Tibial nerve (tissue), 4 donors: ENCODE measurements at regions not wholly inside any gene's neighbourhood (a gene's known extent, or its start where the extent isn't known, plus 50 kb on each side); places are given as distances from the start of the nearest gene placed in this dataset.
A peak's percentile ranks its signal among the peaks of the same experiment; 100 is the strongest.

ENCODE experiments used
- DNase-seq, 2 donors: peaks; one replicate each; pipeline ENCODE4 v3.0.0-alpha.2; 2019; ENCODE audit warnings: low spot score in 2 of 2
- H3K27ac ChIP-seq, 4 donors: fragments of 200-600 bp; sonication (generic) in 3 of 4; one replicate each; pipeline ENCODE4 v1.5.1; 2017 to 2019; ENCODE audit warnings: mild to moderate bottlenecking in 1 of 4
- H3K27me3 ChIP-seq, 2 donors: fragments of 200-600 bp; sonication (generic) in 1 of 2; one replicate each; pipeline versions ENCODE4 v1.5.1 to v1.6.0; 2017 to 2019
- H3K36me3 ChIP-seq, 3 donors: fragments of 200-600 bp; sonication (generic); one replicate each; pipeline ENCODE4 v1.5.1; 2018 to 2019
- H3K4me1 ChIP-seq, 4 donors: fragments of 200-600 bp; sonication (generic) in 3 of 4; one replicate each; pipeline ENCODE4 v1.5.1; 2017 to 2019
- H3K4me3 ChIP-seq, 4 donors: fragments of 200-600 bp; sonication (generic) in 3 of 4; one replicate each; pipeline ENCODE4 v1.5.1; 2017 to 2019; ENCODE audit warnings: mild to moderate bottlenecking in 1 of 4, moderate library complexity in 1 of 4
- H3K9me3 ChIP-seq, 4 donors: fragments of 200-600 bp; sonication (generic) in 3 of 4; one replicate each; pipeline ENCODE4 v1.5.1; 2017 to 2019
- EP300 ChIP-seq, 2 donors: sonication (generic); formaldehyde crosslinking; IDR thresholded peaks; one replicate each; pipeline ENCODE4 v1.6.1; 2017; ENCODE audit warnings: antibody characterized with exemption in 2 of 2, mild to moderate bottlenecking in 1 of 2
- POLR2A ChIP-seq, 2 donors: fragments of 450-650 bp; IDR thresholded peaks; one replicate each; pipeline ENCODE4 v1.6.1; 2017; ENCODE audit warnings: antibody characterized with exemption in 2 of 2, mild to moderate bottlenecking in 2 of 2, moderate library complexity in 2 of 2
- WGBS, 2 donors: methylation state at CpG; one replicate each; pipeline ENCODE4 v1.1.5; 2018; 5-methylcytosine and 5-hydroxymethylcytosine counted together
- TF ChIP-seq, protein P1 (sequence below), 5 experiments: fragments of 200-600 bp in 3 of 5; fragments of 450-650 bp in 2 of 5; sonication (generic) in 3 of 5; IDR thresholded peaks; one replicate each; pipeline ENCODE4 v1.5.1; 2016 to 2019; ENCODE audit warnings: antibody characterized with exemption in 5 of 5, mild to moderate bottlenecking in 3 of 5, moderate library complexity in 2 of 5

- WGBS, 2 donors: 74 to 83% methylated on average over 4 of the region's 4 CpGs
- Histone ChIP-seq H3K9me3 (no peaks in the 10 kb centered on the region), H3K27ac (no peak overlapping the region), H3K36me3 (no peaks in the 10 kb centered on the region), H3K4me1 (no peaks in the 10 kb centered on the region), H3K4me3 (no peak overlapping the region), H3K27me3 (no peaks in the 10 kb centered on the region)
- TF ChIP-seq, protein P1, sequence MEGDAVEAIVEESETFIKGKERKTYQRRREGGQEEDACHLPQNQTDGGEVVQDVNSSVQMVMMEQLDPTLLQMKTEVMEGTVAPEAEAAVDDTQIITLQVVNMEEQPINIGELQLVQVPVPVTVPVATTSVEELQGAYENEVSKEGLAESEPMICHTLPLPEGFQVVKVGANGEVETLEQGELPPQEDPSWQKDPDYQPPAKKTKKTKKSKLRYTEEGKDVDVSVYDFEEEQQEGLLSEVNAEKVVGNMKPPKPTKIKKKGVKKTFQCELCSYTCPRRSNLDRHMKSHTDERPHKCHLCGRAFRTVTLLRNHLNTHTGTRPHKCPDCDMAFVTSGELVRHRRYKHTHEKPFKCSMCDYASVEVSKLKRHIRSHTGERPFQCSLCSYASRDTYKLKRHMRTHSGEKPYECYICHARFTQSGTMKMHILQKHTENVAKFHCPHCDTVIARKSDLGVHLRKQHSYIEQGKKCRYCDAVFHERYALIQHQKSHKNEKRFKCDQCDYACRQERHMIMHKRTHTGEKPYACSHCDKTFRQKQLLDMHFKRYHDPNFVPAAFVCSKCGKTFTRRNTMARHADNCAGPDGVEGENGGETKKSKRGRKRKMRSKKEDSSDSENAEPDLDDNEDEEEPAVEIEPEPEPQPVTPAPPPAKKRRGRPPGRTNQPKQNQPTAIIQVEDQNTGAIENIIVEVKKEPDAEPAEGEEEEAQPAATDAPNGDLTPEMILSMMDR (IDR thresholded peaks at IDR 0.05): no peak
- TF ChIP-seq EP300 (IDR thresholded peaks at IDR 0.05) (no peak), POLR2A (IDR thresholded peaks at IDR 0.05) (no peak)
- no peak for DNase-seq
These were observed 75.3 kb upstream of the PLCL2 start for GRCh38 chr3:16809482-16809881.

DNA sequence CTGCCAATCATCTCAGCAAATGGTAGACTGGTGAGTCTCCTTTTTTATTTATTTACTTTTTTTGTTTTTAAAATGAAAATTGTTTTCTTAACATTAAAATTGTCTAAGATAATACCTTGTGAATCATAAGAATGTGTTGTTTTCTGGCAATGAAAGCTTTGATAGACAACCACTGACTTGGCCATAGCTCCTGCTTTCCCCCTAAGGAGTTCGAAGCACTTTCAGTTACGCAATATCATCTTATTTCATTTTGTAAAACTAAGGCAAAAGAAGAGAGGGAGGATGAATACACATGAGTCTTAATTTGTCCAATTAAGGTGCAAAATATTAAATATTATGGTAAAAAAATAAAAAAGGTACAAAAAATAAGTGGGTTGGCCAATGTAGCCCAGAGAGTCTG is 74.8 kb upstream of the PLCL2 start:
- DNase-seq: no peak
- Histone ChIP-seq H3K4me1 (no peaks in the 10 kb centered on the region), H3K27ac (no peak overlapping the region), H3K36me3 (no peaks in the 10 kb centered on the region), H3K9me3 (no peaks in the 10 kb centered on the region), H3K27me3 (no peaks in the 10 kb centered on the region), H3K4me3 (no peak overlapping the region)
- TF ChIP-seq EP300 (IDR thresholded peaks at IDR 0.05) (no peak), POLR2A (IDR thresholded peaks at IDR 0.05) (no peak)
- TF ChIP-seq, protein P1 (IDR thresholded peaks at IDR 0.05): no peak
- 77 to 80% methylated on average over 2 of the region's 2 CpGs for WGBS, 2 donors

DNA sequence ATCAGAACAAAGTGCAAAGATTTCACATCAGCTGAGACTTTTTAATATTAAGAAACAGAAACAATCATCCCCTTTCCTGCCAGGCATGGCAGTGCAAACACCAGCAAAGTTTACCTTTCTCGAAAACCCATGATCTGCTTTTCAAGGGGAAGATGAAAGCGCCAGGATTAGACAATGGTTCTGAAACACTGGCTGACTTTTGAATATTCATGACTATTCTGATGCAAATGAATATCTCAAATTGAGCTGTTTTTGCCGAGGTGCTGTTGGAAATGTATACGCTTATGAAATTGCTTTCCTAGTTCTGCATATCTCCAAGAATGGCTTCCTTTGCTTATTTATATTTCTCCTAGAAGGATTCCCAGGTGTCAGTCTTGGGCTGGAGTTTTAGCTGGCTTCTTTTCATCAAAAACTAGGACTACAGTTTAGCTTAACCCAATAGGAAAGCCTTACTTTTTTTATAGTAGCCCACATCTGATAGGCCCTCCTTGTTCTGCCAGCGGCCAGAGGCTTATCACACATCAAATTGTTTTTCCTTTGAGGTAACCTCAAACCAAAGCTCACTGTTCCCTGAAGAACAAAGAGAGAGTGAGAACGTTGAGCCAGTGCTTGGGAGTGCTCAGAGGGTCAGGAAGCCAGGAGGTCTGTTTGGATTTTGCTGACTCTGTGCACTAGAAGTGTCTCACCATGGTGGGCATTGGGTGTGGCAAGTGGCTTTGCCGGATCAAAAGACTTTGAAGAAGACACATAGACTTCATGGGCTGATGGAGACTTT is 74.0 kb upstream of the PLCL2 start:
- DNase-seq: no peak
- H3K27ac ChIP-seq: peak overlapping the region in 1 of 4 donors; percentile 43
- no peak overlapping the region for H3K4me3 ChIP-seq
- H3K4me1 ChIP-seq: no peaks in the 10 kb centered on the region
- WGBS, 2 donors: 59 to 64% methylated on average over 7 of the region's 7 CpGs
- no peaks in the 10 kb centered on the region for H3K9me3 ChIP-seq
- no peaks in the 10 kb centered on the region for H3K36me3 ChIP-seq
- TF ChIP-seq EP300 (IDR thresholded peaks at IDR 0.05) (no peak), POLR2A (IDR thresholded peaks at IDR 0.05) (no peak)
- TF ChIP-seq, protein P1 (IDR thresholded peaks at IDR 0.05): no peak
- H3K27me3 ChIP-seq: no peaks in the 10 kb centered on the region

GRCh38 chr3:16811950-16812349 is 72.8 kb upstream of the PLCL2 start:
- DNase-seq: no peak
- WGBS, 2 donors: 79 to 91% methylated on average over 1 of the region's 1 CpG
- Histone ChIP-seq H3K27me3 (no peaks in the 10 kb centered on the region), H3K27ac (no peak overlapping the region), H3K9me3 (no peaks in the 10 kb centered on the region), H3K4me3 (no peak overlapping the region), H3K4me1 (no peaks in the 10 kb centered on the region), H3K36me3 (no peaks in the 10 kb centered on the region)
- TF ChIP-seq EP300 (IDR thresholded peaks at IDR 0.05) (no peak), POLR2A (IDR thresholded peaks at IDR 0.05) (no peak)
- TF ChIP-seq, protein P1 (IDR thresholded peaks at IDR 0.05): no peak

- H3K9me3 ChIP-seq: no peaks in the 10 kb centered on the region
- no peak for DNase-seq
- H3K4me1 ChIP-seq: no peaks in the 10 kb centered on the region
- no peak overlapping the region for H3K4me3 ChIP-seq
- TF ChIP-seq POLR2A (IDR thresholded peaks at IDR 0.05) (no peak), EP300 (IDR thresholded peaks at IDR 0.05) (no peak)
- TF ChIP-seq, protein P1 (IDR thresholded peaks at IDR 0.05): no peak
- H3K27ac ChIP-seq: no peak overlapping the region
- no peaks in the 10 kb centered on the region for H3K27me3 ChIP-seq
- H3K36me3 ChIP-seq: no peaks in the 10 kb centered on the region
These were observed 71.4 kb upstream of the PLCL2 start for GRCh38 chr3:16813336-16813735.
